GM12874 (cell line): ENCODE measurements at regions not wholly inside any gene's neighbourhood (a gene's known extent, or its start where the extent isn't known, plus 50 kb on each side); places are given as distances from the start of the nearest gene placed in this dataset.

Experiments used
- CTCF ChIP-seq: IDR thresholded peaks from 2 replicates; pipeline ENCODE4 v1.5.1; 2011; ENCODE audit warnings: low read depth, mild to moderate bottlenecking, control low read depth, low read length, moderate library complexity; ENCODE audit not compliant: insufficient read depth

GRCh38 chr1:213568929-213569815 is 418.6 kb upstream of the PROX1 start:
- no peak for TF ChIP-seq CTCF

DNA sequence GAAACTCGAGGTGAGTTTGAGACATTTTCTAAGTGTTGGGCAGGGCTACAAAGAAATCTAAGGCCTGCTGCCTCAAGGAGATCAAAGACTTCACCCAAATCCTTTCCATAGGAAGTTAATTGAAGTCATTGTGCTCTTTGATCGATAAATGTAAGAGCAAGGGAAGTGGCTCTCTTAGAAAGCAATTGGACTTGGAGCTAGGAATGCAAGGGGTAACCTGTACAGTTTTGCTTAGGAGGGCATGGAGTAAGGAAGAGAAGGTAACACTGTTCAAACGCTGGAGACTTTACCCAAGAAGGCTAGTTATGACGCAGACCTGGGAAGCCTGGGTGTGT is 418.0 kb upstream of the PROX1 start:
- TF ChIP-seq CTCF = no peak

DNA sequence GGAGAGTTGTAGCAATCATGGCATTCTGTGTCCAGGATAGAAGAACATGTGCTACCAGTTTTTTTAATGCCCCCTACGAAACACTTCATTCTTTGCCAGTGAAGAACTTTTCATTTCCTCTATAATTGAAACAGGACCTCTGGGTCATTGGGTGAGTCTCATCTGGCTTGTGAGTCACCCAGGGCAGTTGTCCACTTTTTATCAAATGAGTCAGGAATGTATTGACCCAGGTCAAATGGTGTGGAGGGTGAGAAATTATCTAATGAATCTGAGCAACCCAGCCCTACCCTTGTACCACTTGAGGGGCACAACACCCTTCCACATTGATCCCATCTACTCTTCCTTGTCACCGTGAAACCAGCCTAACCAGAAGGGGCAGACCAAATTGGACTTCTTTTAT is 417.3 kb upstream of the PROX1 start:
- TF ChIP-seq CTCF = no peak

DNA sequence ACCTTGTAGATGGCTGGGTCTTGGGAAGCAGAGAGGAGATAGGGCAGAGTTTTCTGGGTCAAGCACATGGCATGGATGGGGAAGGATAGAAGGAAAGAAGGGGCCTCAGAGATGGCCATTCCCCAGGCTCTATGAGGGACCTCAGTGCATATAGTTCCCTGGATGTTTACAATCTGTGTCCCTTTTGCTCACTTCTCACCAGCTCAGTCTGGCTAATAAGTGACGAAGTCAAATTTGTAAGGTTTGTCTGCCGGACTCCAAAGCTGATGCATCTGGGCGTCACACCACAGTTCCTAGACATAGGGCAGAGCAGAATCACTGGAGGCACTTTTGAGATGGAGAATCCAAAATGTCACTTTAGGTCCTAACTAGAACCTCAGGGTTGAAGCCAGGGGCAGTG is 416.4 kb upstream of the PROX1 start:
- no peak for TF ChIP-seq CTCF

GRCh38 chr1:213571843-213572242 is 415.9 kb upstream of the PROX1 start:
- TF ChIP-seq CTCF = no peak

DNA sequence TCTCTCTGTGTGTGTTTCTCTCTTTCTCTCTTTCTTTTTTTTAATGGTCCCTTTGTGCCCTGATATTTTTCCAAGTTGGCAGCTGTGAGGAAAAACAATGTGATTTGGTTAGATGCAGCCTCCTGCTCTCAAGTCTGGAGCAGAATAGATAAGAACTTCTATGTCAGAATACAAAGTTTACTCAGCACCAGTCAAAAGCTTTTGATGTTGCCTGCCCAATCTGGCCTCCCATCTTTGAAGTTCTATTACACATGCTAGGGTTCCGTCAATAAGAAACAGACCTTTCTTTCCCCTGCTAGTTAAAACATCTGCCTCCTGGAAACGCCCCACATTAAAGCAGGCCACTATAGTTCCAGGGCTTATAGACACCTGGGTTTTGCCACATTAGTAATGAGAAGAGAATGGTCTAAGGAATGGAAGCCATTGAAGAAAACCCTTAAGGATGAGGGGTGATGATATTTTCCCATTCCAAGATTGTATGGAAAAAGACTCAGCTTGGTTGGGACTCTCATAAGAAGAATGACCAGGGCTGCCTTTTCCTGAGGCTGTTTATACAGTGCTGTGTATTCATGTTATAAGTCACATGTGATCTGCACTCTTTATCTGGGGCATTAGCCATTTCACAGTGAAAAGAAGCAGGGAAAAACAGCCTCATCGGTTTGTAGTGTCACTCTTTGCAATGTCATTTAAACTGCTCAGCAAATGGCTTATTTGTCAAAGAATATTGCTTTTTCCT is 414.7 kb upstream of the PROX1 start:
- TF ChIP-seq CTCF = no peak

DNA sequence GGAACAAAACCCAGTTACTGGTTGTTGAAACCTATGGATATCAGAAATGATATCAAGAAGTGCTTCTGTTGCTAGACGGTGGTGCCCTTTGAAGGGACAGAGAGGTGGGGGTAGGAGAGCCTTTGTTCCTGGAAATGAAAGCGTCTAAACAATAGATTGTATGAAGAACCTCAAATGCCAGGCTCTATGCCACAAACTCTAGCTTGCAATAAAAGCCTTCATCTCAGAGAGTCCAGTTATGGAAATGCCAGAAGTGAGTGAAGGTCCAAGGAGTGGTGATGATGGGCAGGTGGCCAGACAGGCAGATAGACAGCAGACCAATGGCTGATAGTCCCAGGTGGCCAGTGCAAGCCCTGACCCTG is 414.1 kb upstream of the PROX1 start:
- TF ChIP-seq CTCF = no peak
